Esophagus muscularis mucosa (tissue), 4 donors: ENCODE measurements at regions not wholly inside any gene's neighbourhood (a gene's known extent, or its start where the extent isn't known, plus 50 kb on each side); places are given as distances from the start of the nearest gene placed in this dataset.
"Not testable (repeated sequence)": the region's sequence is repeated elsewhere in the genome, so short reads cannot be mapped to it uniquely, and the experiment has no call there.

Experiments
- DNase-seq: peaks from one replicate; pipeline ENCODE4 v3.0.0-alpha.2; 2017; ENCODE audit errors: extremely low spot score
- H3K27ac ChIP-seq, 4 donors: fragments of 200-600 bp; sonication (generic); replicated peaks in 1 of 4; 1 replicate in 3 of 4; 2 replicates in 1 of 4; pipeline ENCODE4 v1.5.1; 2016 to 2019; ENCODE audit warnings: mild to moderate bottlenecking in 1 of 4
- H3K27me3 ChIP-seq, 4 donors: fragments of 200-600 bp; sonication (generic); one replicate each; pipeline versions ENCODE4 v1.5.1 to v1.6.0; 2016 to 2019
- H3K36me3 ChIP-seq, 4 donors: fragments of 200-600 bp; sonication (generic); one replicate each; pipeline ENCODE4 v1.5.1; 2016 to 2019
- H3K4me1 ChIP-seq, 4 donors: fragments of 200-600 bp; sonication (generic); one replicate each; pipeline ENCODE4 v1.5.1; 2016 to 2019
- H3K4me3 ChIP-seq, 4 donors: fragments of 200-600 bp; sonication (generic); 1 replicate in 2 of 4; 2 replicates in 2 of 4; pipeline ENCODE4 v1.5.1; 2016 to 2019; ENCODE audit warnings: mild to moderate bottlenecking in 4 of 4, moderate library complexity in 1 of 4
- H3K9me3 ChIP-seq, 4 donors: fragments of 200-600 bp; sonication (generic); 1 replicate in 3 of 4; 2 replicates in 1 of 4; pipeline ENCODE4 v1.5.1; 2016 to 2019
- CTCF ChIP-seq, 3 experiments: fragments of 200-600 bp in 2 of 3; fragments of 450-650 bp in 1 of 3; sonication (generic) in 2 of 3; IDR thresholded peaks; one replicate each; pipeline ENCODE4 v1.5.1; 2017 to 2019; ENCODE audit warnings: antibody characterized with exemption in 3 of 3, mild to moderate bottlenecking in 2 of 3, moderate library complexity in 1 of 3
- EP300 ChIP-seq: sonication (generic); formaldehyde crosslinking; IDR thresholded peaks from one replicate; pipeline ENCODE4 v1.6.1; 2017; ENCODE audit warnings: antibody characterized with exemption
- POLR2A ChIP-seq: fragments of 450-650 bp; IDR thresholded peaks from one replicate; pipeline ENCODE4 v1.6.1; 2017; ENCODE audit warnings: antibody characterized with exemption, moderate library complexity, mild to moderate bottlenecking, low read depth
- POLR2AphosphoS5 ChIP-seq, 2 donors: sonication (generic); formaldehyde crosslinking; IDR thresholded peaks; one replicate each; pipeline ENCODE4 v1.6.1; 2017; ENCODE audit warnings: antibody characterized with exemption in 2 of 2
- WGBS: methylation state at CpG from one replicate; pipeline ENCODE4 v1.1.5; 2018; 5-methylcytosine and 5-hydroxymethylcytosine counted together
- intact Hi-C: fragments of 100-400 bp; cut with DNase I; formaldehyde crosslinking; loops from one replicate; pipeline ENCODE4 v1.15.1; 2023

DNA sequence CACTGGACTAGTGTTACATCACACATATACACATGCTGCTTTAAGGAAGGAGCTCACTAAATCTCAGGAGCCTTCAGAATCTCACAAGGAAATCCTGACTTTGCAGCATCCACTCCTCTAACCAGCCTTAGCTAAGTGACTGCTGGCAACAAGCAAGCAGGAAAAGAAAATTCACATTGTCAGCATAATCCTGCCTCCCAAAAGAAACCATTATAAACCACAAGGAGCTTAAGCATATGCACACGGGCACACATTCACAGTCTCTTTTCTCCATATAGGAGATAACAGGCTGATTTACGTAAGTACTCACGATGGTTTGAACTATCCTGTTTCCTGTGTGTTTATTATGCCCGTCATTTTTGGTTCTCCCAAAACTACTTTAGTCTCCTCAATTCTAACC lies 136.3 kb downstream of the TMEM144 start:
- Histone ChIP-seq H3K4me1 (no peaks in the 10 kb centered on the region), H3K9me3 (no peaks in the 10 kb centered on the region), H3K36me3 (no peaks in the 10 kb centered on the region), H3K4me3 (no peak overlapping the region), H3K27me3 (no peaks in the 10 kb centered on the region), H3K27ac (no peak overlapping the region)
- intact Hi-C loops = no loop called here
- TF ChIP-seq POLR2AphosphoS5 (IDR thresholded peaks at IDR 0.05) (no peak), POLR2A (no peak), EP300 (no peak), CTCF (IDR thresholded peaks at IDR 0.05) (no peak)
- no peak for DNase-seq
- WGBS = 65% methylated on average over 4 of the region's 4 CpGs

DNA sequence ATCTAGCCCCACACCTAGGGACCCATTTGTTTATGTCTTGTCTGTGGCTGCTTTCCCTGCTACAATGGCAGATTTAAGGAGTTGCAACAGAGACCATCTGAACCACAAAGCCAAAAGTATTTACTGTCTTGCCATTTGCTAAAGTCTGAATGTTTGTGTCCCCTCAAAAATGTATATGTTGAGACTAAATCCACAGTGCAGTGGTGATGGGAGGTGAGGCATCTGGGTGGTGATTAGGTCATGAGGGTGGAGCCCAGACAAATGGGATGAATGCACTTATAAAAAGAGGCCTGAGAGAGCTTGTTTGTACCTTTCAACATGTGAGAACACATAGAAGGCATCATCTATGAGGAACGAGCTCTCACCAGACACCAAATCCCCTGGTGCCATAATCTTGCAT lies 137.3 kb downstream of the TMEM144 start:
- 84% methylated on average over 1 of the region's 1 CpG for WGBS
- Histone ChIP-seq H3K9me3 (no peaks in the 10 kb centered on the region), H3K4me3 (no peak overlapping the region), H3K36me3 (no peaks in the 10 kb centered on the region), H3K4me1 (no peaks in the 10 kb centered on the region), H3K27me3 (no peaks in the 10 kb centered on the region), H3K27ac (no peak overlapping the region)
- TF ChIP-seq POLR2A = no peak
- no peak for TF ChIP-seq POLR2AphosphoS5 (IDR thresholded peaks at IDR 0.05)
- no peak for TF ChIP-seq CTCF (IDR thresholded peaks at IDR 0.05)
- TF ChIP-seq EP300 = no peak
- intact Hi-C loops = no loop called here
- no peak for DNase-seq

- TF ChIP-seq POLR2A (no peak), POLR2AphosphoS5 (IDR thresholded peaks at IDR 0.05) (no peak), CTCF (IDR thresholded peaks at IDR 0.05) (no peak), EP300 (no peak)
- 93% methylated on average over 1 of the region's 1 CpG for WGBS
- Histone ChIP-seq H3K4me1 (no peaks in the 10 kb centered on the region), H3K27me3 (no peaks in the 10 kb centered on the region), H3K27ac (no peak overlapping the region), H3K4me3 (no peak overlapping the region), H3K9me3 (no peaks in the 10 kb centered on the region), H3K36me3 (no peaks in the 10 kb centered on the region)
- intact Hi-C loops = no loop called here
- no peak for DNase-seq
Observed at GRCh38 chr4:158350161-158350560, 139.9 kb downstream of the TMEM144 start.

GRCh38 chr4:158353541-158354304 lies 143.4 kb downstream of the TMEM144 start:
- WGBS = 76% methylated on average over 4 of the region's 4 CpGs

GRCh38 chr4:158356301-158356700 lies 146.0 kb downstream of the TMEM144 start:
- no peak overlapping the region for H3K4me3 ChIP-seq
- WGBS = 58% methylated on average over 8 of the region's 8 CpGs
- intact Hi-C loops = no loop called here
- H3K9me3 ChIP-seq = peaks cover 0 to 10% (median 0%) of the 10 kb centered on the region in 4 donors
- no peaks in the 10 kb centered on the region for H3K4me1 ChIP-seq
- H3K27ac ChIP-seq = no peak overlapping the region
- no peaks in the 10 kb centered on the region for H3K36me3 ChIP-seq
- TF ChIP-seq CTCF (IDR thresholded peaks at IDR 0.05) = no peak
- no peak for TF ChIP-seq POLR2AphosphoS5 (IDR thresholded peaks at IDR 0.05)
- no peak for TF ChIP-seq EP300
- TF ChIP-seq POLR2A = no peak
- DNase-seq = no peak
- no peaks in the 10 kb centered on the region for H3K27me3 ChIP-seq

More at GRCh38 chr4:158353541-158354304, 143.4 kb downstream of the TMEM144 start:
- DNase-seq = no peak
- Histone ChIP-seq H3K9me3 (peaks cover 0 to 10% (median 0%) of the 10 kb centered on the region in 4 donors), H3K27ac (no peak overlapping the region), H3K4me1 (no peaks in the 10 kb centered on the region), H3K27me3 (no peaks in the 10 kb centered on the region), H3K4me3 (no peak overlapping the region), H3K36me3 (no peaks in the 10 kb centered on the region)
- TF ChIP-seq EP300 (no peak), POLR2AphosphoS5 (IDR thresholded peaks at IDR 0.05) (no peak)
- intact Hi-C loops = no loop called here

DNA sequence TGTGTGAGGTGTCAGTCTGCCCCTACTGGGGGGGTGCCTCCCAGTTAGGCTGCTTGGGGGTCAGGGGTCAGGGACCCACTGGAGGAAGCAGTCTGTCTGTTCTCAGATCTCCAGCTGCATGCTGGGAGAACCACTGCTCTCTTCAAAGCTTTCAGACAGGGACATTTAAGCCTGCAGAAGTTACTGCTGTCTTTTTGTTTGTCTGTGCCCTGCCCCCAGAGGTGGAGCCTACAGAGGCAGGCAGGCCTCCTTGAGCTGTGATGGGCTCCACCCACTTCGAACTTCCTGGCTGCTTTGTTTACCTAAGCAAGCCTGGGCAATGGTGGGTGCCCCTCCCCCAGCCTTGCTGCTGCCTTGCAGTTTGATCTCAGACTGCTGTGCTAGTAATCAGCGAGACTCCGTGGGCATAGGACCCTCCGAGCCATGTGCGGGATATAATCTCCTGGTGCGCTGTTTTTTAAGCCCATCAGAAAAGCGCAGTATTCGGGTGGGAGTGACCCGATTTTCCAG lies 153.7 kb upstream of the RXFP1 start:
- DNase-seq, intact Hi-C loops, H3K27ac ChIP-seq, H3K4me3 ChIP-seq, H3K4me1 ChIP-seq, H3K27me3 ChIP-seq, H3K36me3 ChIP-seq: not testable (repeated sequence)
- WGBS = 88% methylated on average over 9 of the region's 9 CpGs
- H3K9me3 ChIP-seq = peaks cover 0 to 12% (median 8%) of the 10 kb centered on the region in 4 donors
